GM23338 (cell line): ENCODE measurements at regions not wholly inside any gene's neighbourhood (a gene's known extent, or its start where the extent isn't known, plus 50 kb on each side); places are given as distances from the start of the nearest gene placed in this dataset.
"Not testable (repeated sequence)": the region's sequence is repeated elsewhere in the genome, so short reads cannot be mapped to it uniquely, and the experiment has no call there.

ENCODE experiments used
- ATAC-seq: fragments of 200-7000 bp; cut with Tn5 transposase; 3 replicates; pipeline ENCODE4 v1.9.1; 2020
- DNase-seq: peaks from one replicate; pipeline ENCODE4 v3.0.0-alpha.2; 2015; ENCODE audit warnings: low spot score
- H2AFZ ChIP-seq: fragments of 200-600 bp; sonication (generic); 2 replicates; pipeline ENCODE4 v1.8.0; 2016; ENCODE audit warnings: antibody characterized with exemption, mild to moderate bottlenecking, moderate library complexity
- H3F3A ChIP-seq: fragments of 200-600 bp; sonication (generic); replicated peaks from 2 replicates; pipeline ENCODE4 v1.8.0; 2017; ENCODE audit warnings: antibody characterized with exemption, mixed run types, low read depth
- H3K27ac ChIP-seq: fragments of 200-600 bp; sonication (generic); 2 replicates; pipeline ENCODE4 v1.6.1; 2016; ENCODE audit warnings: low read depth
- H3K27me3 ChIP-seq: fragments of 200-600 bp; sonication (generic); 2 replicates; pipeline ENCODE4 v1.8.0; 2016; ENCODE audit warnings: mild to moderate bottlenecking, mixed run types, moderate library complexity; ENCODE audit not compliant: insufficient read depth
- H3K36me3 ChIP-seq: fragments of 200-600 bp; sonication (generic); 2 replicates; pipeline ENCODE4 v1.8.0; 2016; ENCODE audit warnings: mild to moderate bottlenecking; ENCODE audit not compliant: insufficient read depth
- H3K4me1 ChIP-seq: fragments of 200-600 bp; sonication (generic); 2 replicates; pipeline ENCODE4 v1.8.0; 2016; ENCODE audit warnings: mild to moderate bottlenecking, moderate library complexity; ENCODE audit not compliant: insufficient read depth
- H3K4me2 ChIP-seq: fragments of 200-600 bp; sonication (generic); 2 replicates; pipeline ENCODE4 v1.7.1; 2017; ENCODE audit warnings: mixed run types
- H3K4me3 ChIP-seq: fragments of 200-600 bp; sonication (generic); 2 replicates; pipeline ENCODE4 v1.6.1; 2016; ENCODE audit warnings: mixed run types
- H3K79me2 ChIP-seq: fragments of 200-600 bp; sonication (generic); replicated peaks from 2 replicates; pipeline ENCODE4 v1.8.0; 2017; ENCODE audit warnings: mild to moderate bottlenecking; ENCODE audit not compliant: insufficient read depth
- H3K9me2 ChIP-seq: fragments of 200-600 bp; sonication (generic); 2 replicates; pipeline ENCODE4 v1.8.0; 2017; ENCODE audit not compliant: insufficient read depth
- H4K20me1 ChIP-seq: fragments of 200-600 bp; sonication (generic); replicated peaks from 2 replicates; pipeline ENCODE4 v1.8.0; 2017; ENCODE audit warnings: mild to moderate bottlenecking; ENCODE audit not compliant: insufficient read depth
- H3K27ac Mint-ChIP-seq: 2 replicates; pipeline ENCODE4 v1.8.0; 2020; ENCODE audit warnings: inconsistent platforms, mild to moderate bottlenecking, moderate library complexity, mixed read lengths
- H3K27me3 Mint-ChIP-seq: 3 replicates; pipeline ENCODE4 v1.8.0; 2022; ENCODE audit warnings: low read depth, mild to moderate bottlenecking, moderate library complexity, mixed read lengths, inconsistent platforms; ENCODE audit not compliant: insufficient read depth, poor library complexity
- H3K36me3 Mint-ChIP-seq: 3 replicates; pipeline ENCODE4 v1.8.0; 2021; ENCODE audit warnings: low read depth, mild to moderate bottlenecking, inconsistent platforms, moderate library complexity, mixed read lengths
- H3K4me1 Mint-ChIP-seq: 3 replicates; pipeline ENCODE4 v1.8.0; 2020; ENCODE audit warnings: mild to moderate bottlenecking, inconsistent platforms, mixed read lengths
- H3K4me3 Mint-ChIP-seq: 3 replicates; pipeline ENCODE4 v1.8.0; 2021; ENCODE audit warnings: moderate library complexity, mild to moderate bottlenecking, inconsistent platforms, mixed read lengths
- H3K9me3 Mint-ChIP-seq: 3 replicates; pipeline ENCODE4 v1.8.0; 2020; ENCODE audit warnings: moderate library complexity, mild to moderate bottlenecking, inconsistent platforms, mixed read lengths
- CREB1 ChIP-seq: fragments of 250-450 bp; sonication (Bioruptor Pico); IDR thresholded peaks from 2 replicates; pipeline ENCODE4 v1.5.0; 2020; ENCODE audit warnings: low read depth, mild to moderate bottlenecking, moderate library complexity
- CTCF ChIP-seq, 2 experiments: fragments of 200-600 bp in 1 of 2; sonication (generic) in 1 of 2; conservative IDR thresholded peaks; 2 replicates each; pipeline versions ENCODE4 v1.5.1 to v1.6.1; 2016 to 2017; ENCODE audit warnings: antibody characterized with exemption in 2 of 2, low read depth in 2 of 2, mild to moderate bottlenecking in 2 of 2, moderate library complexity in 1 of 2
- EZH2 ChIP-seq: fragments of 200-600 bp; sonication (generic); IDR thresholded peaks from one replicate; pipeline ENCODE4 v1.8.0; 2017; ENCODE audit warnings: antibody characterized with exemption, mild to moderate bottlenecking, low read depth; ENCODE audit not compliant: unreplicated experiment
- EZH2phosphoT487 ChIP-seq: fragments of 200-600 bp; sonication (generic); IDR thresholded peaks from one replicate; pipeline ENCODE4 v1.8.1; 2018; ENCODE audit warnings: antibody characterized with exemption; ENCODE audit not compliant: unreplicated experiment
- JUNB ChIP-seq: IDR thresholded peaks from one replicate; pipeline ENCODE4 v1.6.1; 2016; ENCODE audit warnings: antibody characterized with exemption; ENCODE audit not compliant: unreplicated experiment
- POLR2AphosphoS5 ChIP-seq: IDR thresholded peaks from 2 replicates; pipeline ENCODE4 v1.6.1; 2016; ENCODE audit warnings: antibody characterized with exemption, low read depth
- STAT1 ChIP-seq: IDR thresholded peaks from one replicate; pipeline ENCODE4 v1.6.1; 2016; ENCODE audit warnings: antibody characterized with exemption; ENCODE audit not compliant: unreplicated experiment
- ZNF114 ChIP-seq: fragments of 250-450 bp; sonication (Bioruptor Pico); IDR thresholded peaks from 2 replicates; pipeline ENCODE4 v1.5.0; 2020; ENCODE audit warnings: mild to moderate bottlenecking, moderate library complexity
- ZNF462 ChIP-seq: fragments of 250-450 bp; sonication (Bioruptor Pico); IDR thresholded peaks from 2 replicates; pipeline ENCODE4 v1.5.0; 2020; ENCODE audit warnings: mild to moderate bottlenecking, moderate library complexity
- TF ChIP-seq, protein P1 (sequence below): IDR thresholded peaks from 2 replicates; pipeline ENCODE4 v1.6.1; 2016; ENCODE audit warnings: antibody characterized with exemption

GRCh38 chr13:87336346-87336889 is 334.8 kb upstream of the SLITRK5 start:
- not testable (repeated sequence) for H3K4me1 ChIP-seq, H3K27ac Mint-ChIP-seq, H3K4me3 ChIP-seq, H4K20me1 ChIP-seq, H3K9me2 ChIP-seq, H3K27ac ChIP-seq, H3K79me2 ChIP-seq, H2AFZ ChIP-seq, H3K4me3 Mint-ChIP-seq, H3K4me1 Mint-ChIP-seq, H3F3A ChIP-seq, H3K27me3 ChIP-seq, H3K27me3 Mint-ChIP-seq, H3K9me3 Mint-ChIP-seq, H3K36me3 Mint-ChIP-seq, DNase-seq, ATAC-seq, H3K36me3 ChIP-seq, H3K4me2 ChIP-seq

DNA sequence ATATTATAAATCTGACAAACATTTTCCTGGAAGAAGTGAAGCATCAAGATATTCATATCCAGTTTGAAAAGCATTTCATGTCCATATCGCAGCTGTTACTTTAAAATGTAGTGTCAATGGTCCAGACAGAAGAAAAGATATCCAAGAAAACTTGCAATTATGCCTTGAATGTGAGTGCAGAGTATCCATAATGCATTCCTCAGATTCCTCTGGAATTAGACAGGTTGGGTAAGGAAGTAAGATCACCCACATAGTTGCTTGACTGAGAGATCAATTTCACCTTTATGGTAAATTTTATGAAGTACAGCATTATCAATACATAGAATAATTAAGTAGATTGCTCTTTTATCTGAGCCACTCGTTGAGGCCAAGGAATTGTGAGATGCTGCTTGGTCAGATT is 327.0 kb upstream of the SLITRK5 start:
- H3K27me3 ChIP-seq: no peaks in the 10 kb centered on the region
- no peaks in the 10 kb centered on the region for H3F3A ChIP-seq
- no peak overlapping the region for H3K4me2 ChIP-seq
- Mint-ChIP-seq H3K36me3 (no peaks in the 10 kb centered on the region), H3K27ac (0 out of 2 replicates have a peak overlapping the region, but pooled peaks have one; percentile 34), H3K27me3 (no peaks in the 10 kb centered on the region), H3K4me1 (peaks cover 4% of the 10 kb centered on the region; the same call in 1 of the 3 replicates), H3K9me3 (no peaks in the 10 kb centered on the region), H3K4me3 (no peak overlapping the region)
- H3K36me3 ChIP-seq: no peaks in the 10 kb centered on the region
- DNase-seq (peak; percentile 12), ATAC-seq (no peak)
- no peaks in the 10 kb centered on the region for H3K79me2 ChIP-seq
- H4K20me1 ChIP-seq: no peaks in the 10 kb centered on the region
- H3K4me3 ChIP-seq: no peak overlapping the region
- H2AFZ ChIP-seq: no peak overlapping the region
- H3K27ac ChIP-seq: no peak overlapping the region
- no peaks in the 10 kb centered on the region for H3K9me2 ChIP-seq
- H3K4me1 ChIP-seq: peaks cover 5% of the 10 kb centered on the region; the same call in 1 of the 2 replicates
- TF ChIP-seq, protein P1, sequence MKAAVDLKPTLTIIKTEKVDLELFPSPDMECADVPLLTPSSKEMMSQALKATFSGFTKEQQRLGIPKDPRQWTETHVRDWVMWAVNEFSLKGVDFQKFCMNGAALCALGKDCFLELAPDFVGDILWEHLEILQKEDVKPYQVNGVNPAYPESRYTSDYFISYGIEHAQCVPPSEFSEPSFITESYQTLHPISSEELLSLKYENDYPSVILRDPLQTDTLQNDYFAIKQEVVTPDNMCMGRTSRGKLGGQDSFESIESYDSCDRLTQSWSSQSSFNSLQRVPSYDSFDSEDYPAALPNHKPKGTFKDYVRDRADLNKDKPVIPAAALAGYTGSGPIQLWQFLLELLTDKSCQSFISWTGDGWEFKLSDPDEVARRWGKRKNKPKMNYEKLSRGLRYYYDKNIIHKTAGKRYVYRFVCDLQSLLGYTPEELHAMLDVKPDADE: no peak
- TF ChIP-seq STAT1 (no peak), JUNB (no peak), ZNF462 (CRISPR knock-in tag) (no peak), CTCF (conservative IDR thresholded peaks at IDR 0.05; ENCODE audit: low read depth in 2 of 2) (no peak), CREB1 (no peak), EZH2 (no peak), EZH2phosphoT487 (no peak), ZNF114 (no peak), POLR2AphosphoS5 (no peak)
